Thyroid gland (tissue), 4 donors: ENCODE measurements at regions not wholly inside any gene's neighbourhood (a gene's known extent, or its start where the extent isn't known, plus 50 kb on each side); places are given as distances from the start of the nearest gene placed in this dataset.

Experiments
- POLR2A ChIP-seq, 2 donors: fragments of 450-650 bp; IDR thresholded peaks; one replicate each; pipeline ENCODE4 v1.6.1; 2017; ENCODE audit warnings: antibody characterized with exemption in 2 of 2, mild to moderate bottlenecking in 2 of 2, moderate library complexity in 1 of 2
- TF ChIP-seq, protein P1 (sequence below), 6 experiments: fragments of 200-600 bp in 3 of 6; fragments of 450-650 bp in 3 of 6; sonication (generic) in 3 of 6; IDR thresholded peaks; one replicate each; pipeline ENCODE4 v1.5.1; 2016 to 2019; ENCODE audit warnings: antibody characterized with exemption in 6 of 6, mild to moderate bottlenecking in 2 of 6, inconsistent platforms in 1 of 6, moderate library complexity in 1 of 6

DNA sequence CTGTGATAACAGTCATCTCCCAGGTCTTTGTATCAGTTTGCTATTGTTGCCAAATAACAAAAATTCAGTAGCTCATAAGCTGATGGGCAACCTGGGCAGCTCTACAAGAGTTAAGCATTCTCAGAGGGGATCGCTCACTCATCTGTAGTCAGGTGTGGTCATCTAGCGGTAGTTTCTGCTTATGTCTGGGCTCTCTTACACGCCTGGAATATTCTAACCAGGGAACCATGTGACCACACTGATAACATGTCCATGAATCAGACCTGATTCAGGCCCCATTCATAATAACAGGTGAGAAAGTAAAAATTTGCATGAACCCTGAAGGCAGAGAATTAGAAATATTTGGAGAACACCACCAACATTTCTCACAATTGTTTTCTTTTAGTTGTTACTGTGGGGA, 576.1 kb downstream of the SLCO4C1 start:
- TF ChIP-seq, protein P1, sequence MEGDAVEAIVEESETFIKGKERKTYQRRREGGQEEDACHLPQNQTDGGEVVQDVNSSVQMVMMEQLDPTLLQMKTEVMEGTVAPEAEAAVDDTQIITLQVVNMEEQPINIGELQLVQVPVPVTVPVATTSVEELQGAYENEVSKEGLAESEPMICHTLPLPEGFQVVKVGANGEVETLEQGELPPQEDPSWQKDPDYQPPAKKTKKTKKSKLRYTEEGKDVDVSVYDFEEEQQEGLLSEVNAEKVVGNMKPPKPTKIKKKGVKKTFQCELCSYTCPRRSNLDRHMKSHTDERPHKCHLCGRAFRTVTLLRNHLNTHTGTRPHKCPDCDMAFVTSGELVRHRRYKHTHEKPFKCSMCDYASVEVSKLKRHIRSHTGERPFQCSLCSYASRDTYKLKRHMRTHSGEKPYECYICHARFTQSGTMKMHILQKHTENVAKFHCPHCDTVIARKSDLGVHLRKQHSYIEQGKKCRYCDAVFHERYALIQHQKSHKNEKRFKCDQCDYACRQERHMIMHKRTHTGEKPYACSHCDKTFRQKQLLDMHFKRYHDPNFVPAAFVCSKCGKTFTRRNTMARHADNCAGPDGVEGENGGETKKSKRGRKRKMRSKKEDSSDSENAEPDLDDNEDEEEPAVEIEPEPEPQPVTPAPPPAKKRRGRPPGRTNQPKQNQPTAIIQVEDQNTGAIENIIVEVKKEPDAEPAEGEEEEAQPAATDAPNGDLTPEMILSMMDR (IDR thresholded peaks at IDR 0.05): no peak
- TF ChIP-seq POLR2A (IDR thresholded peaks at IDR 0.05): no peak
